GM18873 (cell line): ENCODE measurements at regions not wholly inside any gene's neighbourhood (a gene's known extent, or its start where the extent isn't known, plus 50 kb on each side); places are given as distances from the start of the nearest gene placed in this dataset.
"Not testable (repeated sequence)": the region's sequence is repeated elsewhere in the genome, so short reads cannot be mapped to it uniquely, and the experiment has no call there.

Experiments used
- ATAC-seq: cut with Tn5 transposase; IDR thresholded peaks from one replicate; pipeline ENCODE4 v1.9.1; 2021; ENCODE audit warnings: mild to moderate bottlenecking, moderate library complexity, moderate number of reproducible peaks; ENCODE audit not compliant: unreplicated experiment, low FRiP score

- ATAC-seq: no peak
Measured at GRCh38 chr15:36126194-36126593, 453.2 kb upstream of the CDIN1 start.

GRCh38 chr15:36130641-36131310 lies 448.6 kb upstream of the CDIN1 start:
- ATAC-seq: no peak

GRCh38 chr15:36133742-36134141 lies 445.7 kb upstream of the CDIN1 start:
- ATAC-seq: no peak

GRCh38 chr15:36136049-36136448 lies 443.4 kb upstream of the CDIN1 start:
- no peak for ATAC-seq

GRCh38 chr15:36152936-36153335 lies 426.5 kb upstream of the CDIN1 start:
- no peak for ATAC-seq

GRCh38 chr15:36156879-36157427 lies 422.5 kb upstream of the CDIN1 start:
- ATAC-seq: no peak

- ATAC-seq: no peak
Measured at GRCh38 chr15:36160351-36160750, 419.1 kb upstream of the CDIN1 start.

- no peak for ATAC-seq
Measured at GRCh38 chr15:36161108-36161507, 418.3 kb upstream of the CDIN1 start.

- ATAC-seq: no peak
Measured at GRCh38 chr15:36161771-36162212, 417.6 kb upstream of the CDIN1 start.

GRCh38 chr15:36163983-36164382 lies 415.4 kb upstream of the CDIN1 start:
- ATAC-seq: not testable (repeated sequence)

- ATAC-seq: no peak
Measured at GRCh38 chr15:36172955-36173354, 406.5 kb upstream of the CDIN1 start.

GRCh38 chr15:36175186-36175740 lies 404.2 kb upstream of the CDIN1 start:
- no peak for ATAC-seq

- no peak for ATAC-seq
Measured at GRCh38 chr15:36175741-36176291, 403.6 kb upstream of the CDIN1 start.

GRCh38 chr15:36177590-36178302 lies 401.7 kb upstream of the CDIN1 start:
- ATAC-seq: no peak

GRCh38 chr15:36178303-36178633 lies 401.2 kb upstream of the CDIN1 start:
- ATAC-seq: no peak

- ATAC-seq: no peak
Measured at GRCh38 chr15:36183201-36183600, 396.2 kb upstream of the CDIN1 start.

- ATAC-seq: no peak
Measured at GRCh38 chr15:36185438-36185837, 394.0 kb upstream of the CDIN1 start.

- no peak for ATAC-seq
Measured at GRCh38 chr15:36185845-36186244, 393.6 kb upstream of the CDIN1 start.

- ATAC-seq: no peak
Measured at GRCh38 chr15:36186376-36186775, 393.1 kb upstream of the CDIN1 start.

GRCh38 chr15:36191459-36191858 lies 388.0 kb upstream of the CDIN1 start:
- no peak for ATAC-seq

GRCh38 chr15:36195361-36196007 lies 383.9 kb upstream of the CDIN1 start:
- ATAC-seq: not testable (repeated sequence)
